Karpas-422 (cell line): ENCODE measurements at regions not wholly inside any gene's neighbourhood (a gene's known extent, or its start where the extent isn't known, plus 50 kb on each side); places are given as distances from the start of the nearest gene placed in this dataset.
"Not testable (repeated sequence)": the region's sequence is repeated elsewhere in the genome, so short reads cannot be mapped to it uniquely, and the experiment has no call there.

Experiments used
- DNase-seq: peaks from one replicate; pipeline ENCODE4 v3.0.0-alpha.2; 2015
- H2AFZ ChIP-seq: fragments of 200-600 bp; sonication (generic); 2 replicates; pipeline ENCODE4 v1.6.1; 2014; ENCODE audit warnings: antibody characterized with exemption, low read length, mixed read lengths
- H3K27ac ChIP-seq: fragments of 200-600 bp; sonication (generic); 2 replicates; pipeline ENCODE4 v1.5.1; 2014; ENCODE audit warnings: mild to moderate bottlenecking, low read length, moderate library complexity
- H3K27me3 ChIP-seq: fragments of 200-600 bp; sonication (generic); 2 replicates; pipeline ENCODE4 v1.6.1; 2014; ENCODE audit warnings: low read length, mixed read lengths
- H3K36me3 ChIP-seq: fragments of 200-600 bp; sonication (generic); 2 replicates; pipeline ENCODE4 v1.6.1; 2014; ENCODE audit warnings: low read length, mixed read lengths; ENCODE audit not compliant: insufficient read depth
- H3K4me1 ChIP-seq: fragments of 200-600 bp; sonication (generic); 2 replicates; pipeline ENCODE4 v1.6.1; 2014; ENCODE audit warnings: mild to moderate bottlenecking, low read length, mixed read lengths
- H3K4me2 ChIP-seq: fragments of 200-600 bp; sonication (generic); 2 replicates; pipeline ENCODE4 v1.6.1; 2014; ENCODE audit warnings: low read length, low read depth, mild to moderate bottlenecking; ENCODE audit not compliant: poor library complexity, severe bottlenecking
- H3K4me3 ChIP-seq: fragments of 200-600 bp; sonication (generic); 2 replicates; pipeline ENCODE4 v1.5.1; 2014; ENCODE audit warnings: mild to moderate bottlenecking, antibody characterized with exemption, low read length, mixed read lengths
- H3K79me2 ChIP-seq: fragments of 200-600 bp; sonication (generic); 2 replicates; pipeline ENCODE4 v1.6.1; 2014; ENCODE audit warnings: mild to moderate bottlenecking, low read length, mixed read lengths
- H3K9ac ChIP-seq: fragments of 200-600 bp; sonication (generic); 2 replicates; pipeline ENCODE4 v1.6.0; 2014; ENCODE audit warnings: low read length
- H3K9me2 ChIP-seq: fragments of 200-600 bp; sonication (generic), shearing (Covaris generic); replicated peaks from 2 replicates; pipeline ENCODE4 v1.6.0; 2014; ENCODE audit warnings: mild to moderate bottlenecking, low read length, moderate library complexity; ENCODE audit not compliant: insufficient read depth
- H3K9me3 ChIP-seq: fragments of 300-700, 200-600 bp; sonication (generic); 2 replicates; pipeline ENCODE4 v1.6.1; 2014; ENCODE audit warnings: low read length, mixed read lengths
- H4K20me1 ChIP-seq: fragments of 200-600 bp; sonication (generic); 2 replicates; pipeline ENCODE4 v1.6.1; 2014; ENCODE audit warnings: mild to moderate bottlenecking, antibody characterized with exemption, low read length, low read depth; ENCODE audit not compliant: insufficient read depth

- H4K20me1 ChIP-seq = no peaks in the 10 kb centered on the region
- H3K36me3 ChIP-seq = no peaks in the 10 kb centered on the region
- H2AFZ ChIP-seq = no peak overlapping the region
- H3K9me3 ChIP-seq = no peaks in the 10 kb centered on the region
- H3K27ac ChIP-seq = no peak overlapping the region
- DNase-seq = no peak
- H3K4me3 ChIP-seq = no peak overlapping the region
- no peak overlapping the region for H3K4me2 ChIP-seq
- no peaks in the 10 kb centered on the region for H3K79me2 ChIP-seq
- no peak overlapping the region for H3K9ac ChIP-seq
- H3K27me3 ChIP-seq = no peaks in the 10 kb centered on the region
- no peaks in the 10 kb centered on the region for H3K4me1 ChIP-seq
- no peaks in the 10 kb centered on the region for H3K9me2 ChIP-seq
Observed at GRCh38 chr13:23081901-23082300, 98.9 kb upstream of the SGCG start.

GRCh38 chr13:23086968-23087623, 93.7 kb upstream of the SGCG start:
- no peak overlapping the region for H2AFZ ChIP-seq

DNA sequence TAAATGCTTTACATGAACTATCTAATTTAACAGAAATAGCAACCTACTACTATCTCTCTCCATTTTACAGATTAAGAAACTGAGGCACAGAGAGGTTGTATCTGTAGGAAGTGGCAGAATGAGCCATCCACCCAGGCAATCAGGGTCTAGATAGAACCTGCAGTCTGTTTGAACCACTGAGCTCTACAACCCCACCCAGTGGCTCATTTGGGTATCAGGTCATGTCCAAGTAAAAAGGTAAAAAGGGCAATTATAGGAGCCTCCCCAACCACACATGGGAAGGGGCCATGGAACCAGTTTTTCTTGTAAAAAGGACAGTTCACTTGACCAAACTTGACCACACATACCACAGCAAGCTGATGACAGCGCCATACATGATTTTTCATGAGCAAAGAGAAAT, 92.9 kb upstream of the SGCG start:
- no peaks in the 10 kb centered on the region for H3K36me3 ChIP-seq
- H3K79me2 ChIP-seq = no peaks in the 10 kb centered on the region
- H3K4me2 ChIP-seq = no peak overlapping the region
- no peaks in the 10 kb centered on the region for H3K4me1 ChIP-seq
- no peak overlapping the region for H3K27ac ChIP-seq
- H3K9me2 ChIP-seq = no peaks in the 10 kb centered on the region
- H3K9ac ChIP-seq = no peak overlapping the region
- no peaks in the 10 kb centered on the region for H4K20me1 ChIP-seq
- no peaks in the 10 kb centered on the region for H3K9me3 ChIP-seq
- H3K27me3 ChIP-seq = no peaks in the 10 kb centered on the region
- DNase-seq = peak; percentile 73
- no peak overlapping the region for H2AFZ ChIP-seq
- H3K4me3 ChIP-seq = no peak overlapping the region

More at GRCh38 chr13:23086968-23087623, 93.7 kb upstream of the SGCG start:
- Histone ChIP-seq H3K4me3 (no peak overlapping the region), H3K9ac (no peak overlapping the region), H3K27ac (no peak overlapping the region), H3K9me2 (no peaks in the 10 kb centered on the region), H4K20me1 (no peaks in the 10 kb centered on the region), H3K4me2 (no peak overlapping the region), H3K9me3 (no peaks in the 10 kb centered on the region), H3K27me3 (no peaks in the 10 kb centered on the region), H3K79me2 (no peaks in the 10 kb centered on the region), H3K36me3 (no peaks in the 10 kb centered on the region), H3K4me1 (no peaks in the 10 kb centered on the region)
- DNase-seq = peak; percentile 32

- DNase-seq = no peak
- no peaks in the 10 kb centered on the region for H3K9me3 ChIP-seq
- no peak overlapping the region for H3K4me2 ChIP-seq
- H2AFZ ChIP-seq = no peak overlapping the region
- no peaks in the 10 kb centered on the region for H3K36me3 ChIP-seq
- no peaks in the 10 kb centered on the region for H3K4me1 ChIP-seq
- H3K79me2 ChIP-seq = no peaks in the 10 kb centered on the region
- H3K4me3 ChIP-seq = no peak overlapping the region
- no peaks in the 10 kb centered on the region for H4K20me1 ChIP-seq
- H3K9me2 ChIP-seq = no peaks in the 10 kb centered on the region
- no peak overlapping the region for H3K9ac ChIP-seq
- H3K27me3 ChIP-seq = no peaks in the 10 kb centered on the region
- H3K27ac ChIP-seq = no peak overlapping the region
Observed at GRCh38 chr13:23098161-23098907, 82.4 kb upstream of the SGCG start.

GRCh38 chr13:23105051-23105450, 75.7 kb upstream of the SGCG start:
- Histone ChIP-seq H3K4me2 (no peak overlapping the region), H3K4me3 (no peak overlapping the region), H3K27ac (no peak overlapping the region), H3K27me3 (no peaks in the 10 kb centered on the region), H3K9me2 (no peaks in the 10 kb centered on the region), H3K9ac (no peak overlapping the region), H2AFZ (no peak overlapping the region), H4K20me1 (no peaks in the 10 kb centered on the region), H3K36me3 (no peaks in the 10 kb centered on the region), H3K4me1 (no peaks in the 10 kb centered on the region), H3K79me2 (no peaks in the 10 kb centered on the region), H3K9me3 (no peaks in the 10 kb centered on the region)
- no peak for DNase-seq

DNA sequence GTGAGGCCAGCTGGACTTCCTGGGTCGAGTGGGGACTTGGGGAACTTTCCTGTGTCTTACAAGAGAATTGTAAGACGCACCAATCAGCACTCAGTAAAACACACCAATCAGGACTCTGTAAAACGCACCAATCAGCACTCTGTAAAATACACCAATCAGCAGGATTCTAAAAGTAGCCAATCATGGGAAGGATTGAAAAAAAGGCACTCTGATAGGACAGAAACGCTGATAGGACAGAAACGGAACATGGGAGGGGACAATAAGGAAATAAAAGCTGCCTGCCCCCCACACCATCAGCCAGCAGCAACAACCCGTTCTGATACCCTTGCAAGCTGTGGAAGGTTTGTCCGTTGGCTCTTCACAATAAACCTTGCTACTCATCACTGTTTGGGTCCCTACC, 73.1 kb upstream of the SGCG start:
- no peak overlapping the region for H3K4me2 ChIP-seq
- no peak overlapping the region for H3K27ac ChIP-seq
- no peak overlapping the region for H3K4me3 ChIP-seq
- no peaks in the 10 kb centered on the region for H3K36me3 ChIP-seq
- no peaks in the 10 kb centered on the region for H3K9me2 ChIP-seq
- H3K9ac ChIP-seq = no peak overlapping the region
- H3K27me3 ChIP-seq = no peaks in the 10 kb centered on the region
- H3K79me2 ChIP-seq = no peaks in the 10 kb centered on the region
- no peak overlapping the region for H2AFZ ChIP-seq
- H3K9me3 ChIP-seq = no peaks in the 10 kb centered on the region
- H3K4me1 ChIP-seq = no peaks in the 10 kb centered on the region
- H4K20me1 ChIP-seq = no peaks in the 10 kb centered on the region
- no peak for DNase-seq

- DNase-seq = no peak
- Histone ChIP-seq H3K27ac (no peak overlapping the region), H3K36me3 (no peaks in the 10 kb centered on the region), H3K9ac (no peak overlapping the region), H3K9me2 (no peaks in the 10 kb centered on the region), H3K4me3 (no peak overlapping the region), H3K79me2 (no peaks in the 10 kb centered on the region), H3K4me1 (no peaks in the 10 kb centered on the region), H3K9me3 (no peaks in the 10 kb centered on the region), H4K20me1 (no peaks in the 10 kb centered on the region), H3K27me3 (no peaks in the 10 kb centered on the region), H2AFZ (no peak overlapping the region), H3K4me2 (no peak overlapping the region)
Observed at GRCh38 chr13:23119131-23119530, 61.6 kb upstream of the SGCG start.

DNA sequence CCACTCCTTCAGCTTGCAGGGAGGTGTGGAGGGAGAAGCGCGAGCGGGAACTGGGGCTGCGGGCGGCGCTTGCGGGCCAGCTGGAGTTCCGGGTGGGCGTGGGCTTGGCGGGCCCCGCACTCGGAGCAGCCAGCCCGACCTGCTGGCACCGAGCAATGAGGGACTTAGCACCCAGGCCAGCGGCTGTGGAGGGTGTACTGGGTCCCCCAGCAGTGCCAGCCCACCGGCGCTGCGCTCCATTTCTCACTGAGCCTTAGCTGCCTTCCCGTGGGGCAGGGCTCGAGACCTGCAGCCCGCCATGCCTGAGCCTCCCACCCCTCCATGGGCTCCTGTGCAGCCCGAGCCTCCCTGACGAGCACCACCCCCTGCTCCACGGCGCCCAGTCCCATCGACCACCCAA, 53.2 kb upstream of the SGCG start:
- H3K4me2 ChIP-seq, DNase-seq, H3K4me3 ChIP-seq, H3K9me2 ChIP-seq, H3K4me1 ChIP-seq, H3K27me3 ChIP-seq, H3K9ac ChIP-seq, H3K9me3 ChIP-seq, H2AFZ ChIP-seq, H3K79me2 ChIP-seq, H3K36me3 ChIP-seq, H3K27ac ChIP-seq, H4K20me1 ChIP-seq: not testable (repeated sequence)
